Right atrium auricular region (tissue), 2 donors: ENCODE measurements at regions not wholly inside any gene's neighbourhood (a gene's known extent, or its start where the extent isn't known, plus 50 kb on each side); places are given as distances from the start of the nearest gene placed in this dataset.

Source experiments
- DNase-seq: peaks from one replicate; pipeline ENCODE4 v3.0.0-alpha.2; 2019; ENCODE audit warnings: low spot score
- H3K27ac ChIP-seq, 2 donors: fragments of 200-600 bp; sonication (generic); 1 replicate in 1 of 2; 2 replicates in 1 of 2; pipeline ENCODE4 v1.5.1; 2016 to 2019
- H3K27me3 ChIP-seq, 2 donors: fragments of 200-600 bp; sonication (generic); one replicate each; pipeline versions ENCODE4 v1.5.1 to v1.6.0; 2017 to 2019
- H3K36me3 ChIP-seq: fragments of 200-600 bp; sonication (generic); one replicate; pipeline ENCODE4 v1.5.1; 2016
- H3K4me1 ChIP-seq, 2 donors: fragments of 200-600 bp; sonication (generic); one replicate each; pipeline versions ENCODE4 v1.5.1 to v1.6.0; 2017 to 2019
- H3K4me3 ChIP-seq, 2 donors: fragments of 200-600 bp; sonication (generic); 1 replicate in 1 of 2; 2 replicates in 1 of 2; pipeline ENCODE4 v1.5.1; 2017 to 2019; ENCODE audit warnings: mild to moderate bottlenecking in 1 of 2, moderate library complexity in 1 of 2
- H3K9me3 ChIP-seq, 2 donors: fragments of 200-600 bp; sonication (generic); one replicate each; pipeline ENCODE4 v1.5.1; 2019
- TF ChIP-seq, protein P1 (sequence below), 2 donors: fragments of 200-600 bp; sonication (generic); IDR thresholded peaks; one replicate each; pipeline ENCODE4 v1.5.1; 2019; ENCODE audit warnings: antibody characterized with exemption in 2 of 2

DNA sequence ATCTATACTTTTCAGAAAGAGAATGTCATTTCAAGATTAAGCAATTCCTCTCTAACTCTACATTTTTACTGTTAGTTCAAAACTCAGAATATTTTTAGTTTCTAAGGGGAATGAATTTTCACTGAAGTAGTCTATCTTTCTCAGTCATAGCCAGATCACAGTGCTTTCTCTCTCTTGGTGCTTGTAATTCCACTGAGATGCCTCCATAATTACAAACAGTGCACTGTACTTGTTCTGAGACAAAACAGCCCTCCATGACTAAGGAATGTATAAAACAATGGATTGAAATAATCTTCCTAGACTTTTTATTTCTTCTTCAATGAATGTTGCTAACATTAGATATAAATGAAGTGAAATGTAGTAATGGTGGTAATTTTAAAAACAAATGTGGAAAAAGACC is 603.2 kb upstream of the FAM241A start:
- TF ChIP-seq, protein P1, sequence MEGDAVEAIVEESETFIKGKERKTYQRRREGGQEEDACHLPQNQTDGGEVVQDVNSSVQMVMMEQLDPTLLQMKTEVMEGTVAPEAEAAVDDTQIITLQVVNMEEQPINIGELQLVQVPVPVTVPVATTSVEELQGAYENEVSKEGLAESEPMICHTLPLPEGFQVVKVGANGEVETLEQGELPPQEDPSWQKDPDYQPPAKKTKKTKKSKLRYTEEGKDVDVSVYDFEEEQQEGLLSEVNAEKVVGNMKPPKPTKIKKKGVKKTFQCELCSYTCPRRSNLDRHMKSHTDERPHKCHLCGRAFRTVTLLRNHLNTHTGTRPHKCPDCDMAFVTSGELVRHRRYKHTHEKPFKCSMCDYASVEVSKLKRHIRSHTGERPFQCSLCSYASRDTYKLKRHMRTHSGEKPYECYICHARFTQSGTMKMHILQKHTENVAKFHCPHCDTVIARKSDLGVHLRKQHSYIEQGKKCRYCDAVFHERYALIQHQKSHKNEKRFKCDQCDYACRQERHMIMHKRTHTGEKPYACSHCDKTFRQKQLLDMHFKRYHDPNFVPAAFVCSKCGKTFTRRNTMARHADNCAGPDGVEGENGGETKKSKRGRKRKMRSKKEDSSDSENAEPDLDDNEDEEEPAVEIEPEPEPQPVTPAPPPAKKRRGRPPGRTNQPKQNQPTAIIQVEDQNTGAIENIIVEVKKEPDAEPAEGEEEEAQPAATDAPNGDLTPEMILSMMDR (IDR thresholded peaks at IDR 0.05), result no peak
- DNase-seq, result no peak
- Histone ChIP-seq H3K27me3 (no peaks in the 10 kb centered on the region), H3K27ac (no peak overlapping the region), H3K9me3 (no peaks in the 10 kb centered on the region), H3K4me1 (no peaks in the 10 kb centered on the region), H3K4me3 (no peak overlapping the region), H3K36me3 (no peaks in the 10 kb centered on the region)

GRCh38 chr4:111546881-111547280 is 598.4 kb upstream of the FAM241A start:
- Histone ChIP-seq H3K27me3 (no peaks in the 10 kb centered on the region), H3K4me3 (no peak overlapping the region), H3K9me3 (no peaks in the 10 kb centered on the region), H3K27ac (no peak overlapping the region), H3K4me1 (no peaks in the 10 kb centered on the region), H3K36me3 (no peaks in the 10 kb centered on the region)
- DNase-seq, result no peak
- TF ChIP-seq, protein P1 (IDR thresholded peaks at IDR 0.05), result no peak

- TF ChIP-seq, protein P1 (IDR thresholded peaks at IDR 0.05), result no peak
- no peaks in the 10 kb centered on the region for H3K36me3 ChIP-seq
- H3K9me3 ChIP-seq, result no peaks in the 10 kb centered on the region
- H3K4me1 ChIP-seq, result no peaks in the 10 kb centered on the region
- DNase-seq, result no peak
- H3K27ac ChIP-seq, result no peak overlapping the region
- H3K4me3 ChIP-seq, result no peak overlapping the region
- no peaks in the 10 kb centered on the region for H3K27me3 ChIP-seq
Measured at GRCh38 chr4:111556141-111556781, 589.0 kb upstream of the FAM241A start.

GRCh38 chr4:111556851-111557250 is 588.4 kb upstream of the FAM241A start:
- Histone ChIP-seq H3K9me3 (no peaks in the 10 kb centered on the region), H3K4me1 (no peaks in the 10 kb centered on the region), H3K27me3 (no peaks in the 10 kb centered on the region), H3K27ac (no peak overlapping the region), H3K4me3 (no peak overlapping the region), H3K36me3 (no peaks in the 10 kb centered on the region)
- TF ChIP-seq, protein P1 (IDR thresholded peaks at IDR 0.05), result no peak
- DNase-seq, result no peak

DNA sequence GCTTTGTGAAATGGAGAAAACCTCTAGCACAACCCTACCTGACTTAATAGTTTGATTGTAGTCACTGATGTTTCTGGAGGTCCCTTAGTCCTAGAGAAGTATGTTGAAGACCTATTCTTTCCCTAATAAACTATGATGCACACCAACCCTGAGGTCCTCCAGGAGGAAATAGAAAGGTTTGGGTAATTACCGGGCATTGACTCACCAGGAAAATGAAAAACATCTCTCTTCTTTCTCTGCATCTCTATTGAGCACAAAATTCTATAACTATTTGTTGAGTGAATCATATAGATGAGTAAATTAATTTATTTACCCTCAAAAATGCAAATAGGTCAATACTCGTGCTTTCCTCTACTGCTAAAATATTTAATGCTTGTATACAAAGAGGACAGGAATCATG is 582.4 kb upstream of the FAM241A start:
- H3K9me3 ChIP-seq, result no peaks in the 10 kb centered on the region
- no peak overlapping the region for H3K27ac ChIP-seq
- H3K4me3 ChIP-seq, result no peak overlapping the region
- no peaks in the 10 kb centered on the region for H3K4me1 ChIP-seq
- H3K36me3 ChIP-seq, result no peaks in the 10 kb centered on the region
- DNase-seq, result no peak
- TF ChIP-seq, protein P1 (IDR thresholded peaks at IDR 0.05), result no peak
- no peaks in the 10 kb centered on the region for H3K27me3 ChIP-seq

DNA sequence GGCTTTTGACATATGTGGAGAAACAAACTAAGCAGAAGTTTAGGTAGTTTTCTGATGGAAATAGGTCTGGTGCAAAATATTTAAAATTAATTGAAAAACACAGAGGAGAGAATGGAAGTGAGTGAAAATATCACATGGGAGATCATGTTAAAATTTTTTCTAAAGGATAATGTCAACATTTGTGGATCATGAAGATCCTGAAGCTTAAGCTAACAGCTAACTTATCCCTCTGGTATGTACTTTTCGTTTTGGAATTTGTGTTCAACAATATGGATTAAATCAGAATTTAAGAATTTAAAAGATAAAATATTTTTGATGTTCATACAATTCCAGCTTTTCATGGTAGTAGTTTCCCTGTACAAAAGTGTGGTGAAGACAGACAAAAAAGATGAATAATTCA is 572.8 kb upstream of the FAM241A start:
- TF ChIP-seq, protein P1 (IDR thresholded peaks at IDR 0.05), result no peak

More for the DNA sequence above, 572.8 kb upstream of the FAM241A start:
- H3K27me3 ChIP-seq, result no peaks in the 10 kb centered on the region
- no peaks in the 10 kb centered on the region for H3K36me3 ChIP-seq
- no peaks in the 10 kb centered on the region for H3K9me3 ChIP-seq
- DNase-seq, result no peak
- no peak overlapping the region for H3K27ac ChIP-seq
- H3K4me3 ChIP-seq, result no peak overlapping the region
- H3K4me1 ChIP-seq, result no peaks in the 10 kb centered on the region
